ENCODE measurements at regions not wholly inside any gene's neighbourhood (a gene's known extent, or its start where the extent isn't known, plus 50 kb on each side); places are given as distances from the start of the nearest gene placed in this dataset.

DNA sequence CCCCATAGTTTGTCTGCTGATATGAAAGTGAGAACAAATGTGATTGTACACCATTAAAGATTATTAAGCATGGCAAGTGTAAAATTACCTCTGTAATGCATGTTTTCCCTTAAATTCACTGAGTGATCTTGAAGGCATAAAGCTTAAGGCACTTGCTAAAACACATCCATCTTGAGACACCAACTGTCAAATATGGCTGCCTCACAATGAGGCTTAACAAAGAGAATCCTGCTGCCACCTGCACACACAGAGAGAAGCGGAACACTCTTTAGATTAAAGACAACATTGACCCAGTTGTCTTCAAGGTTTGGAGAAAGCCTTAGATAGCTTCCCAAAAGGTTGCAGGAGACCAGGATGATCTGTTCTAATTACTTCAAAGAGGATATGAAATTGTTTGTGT, 803.6 kb upstream of the GYPC start:
- no peak for TF ChIP-seq CTCF (IDR thresholded peaks at IDR 0.05; ENCODE audit: low read depth, low read length, missing input control)
- TF ChIP-seq, protein P1, sequence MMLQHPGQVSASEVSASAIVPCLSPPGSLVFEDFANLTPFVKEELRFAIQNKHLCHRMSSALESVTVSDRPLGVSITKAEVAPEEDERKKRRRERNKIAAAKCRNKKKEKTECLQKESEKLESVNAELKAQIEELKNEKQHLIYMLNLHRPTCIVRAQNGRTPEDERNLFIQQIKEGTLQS (IDR thresholded peaks at IDR 0.05): no peak
- TF ChIP-seq YY1 (IDR thresholded peaks at IDR 0.05): no peak
- TF ChIP-seq SP1 (IDR thresholded peaks at IDR 0.05): no peak
- TF ChIP-seq RXRA (IDR thresholded peaks at IDR 0.05): no peak
- TF ChIP-seq, protein P2, sequence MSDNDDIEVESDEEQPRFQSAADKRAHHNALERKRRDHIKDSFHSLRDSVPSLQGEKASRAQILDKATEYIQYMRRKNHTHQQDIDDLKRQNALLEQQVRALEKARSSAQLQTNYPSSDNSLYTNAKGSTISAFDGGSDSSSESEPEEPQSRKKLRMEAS (IDR thresholded peaks at IDR 0.05): no peak
- TF ChIP-seq, protein P3, sequence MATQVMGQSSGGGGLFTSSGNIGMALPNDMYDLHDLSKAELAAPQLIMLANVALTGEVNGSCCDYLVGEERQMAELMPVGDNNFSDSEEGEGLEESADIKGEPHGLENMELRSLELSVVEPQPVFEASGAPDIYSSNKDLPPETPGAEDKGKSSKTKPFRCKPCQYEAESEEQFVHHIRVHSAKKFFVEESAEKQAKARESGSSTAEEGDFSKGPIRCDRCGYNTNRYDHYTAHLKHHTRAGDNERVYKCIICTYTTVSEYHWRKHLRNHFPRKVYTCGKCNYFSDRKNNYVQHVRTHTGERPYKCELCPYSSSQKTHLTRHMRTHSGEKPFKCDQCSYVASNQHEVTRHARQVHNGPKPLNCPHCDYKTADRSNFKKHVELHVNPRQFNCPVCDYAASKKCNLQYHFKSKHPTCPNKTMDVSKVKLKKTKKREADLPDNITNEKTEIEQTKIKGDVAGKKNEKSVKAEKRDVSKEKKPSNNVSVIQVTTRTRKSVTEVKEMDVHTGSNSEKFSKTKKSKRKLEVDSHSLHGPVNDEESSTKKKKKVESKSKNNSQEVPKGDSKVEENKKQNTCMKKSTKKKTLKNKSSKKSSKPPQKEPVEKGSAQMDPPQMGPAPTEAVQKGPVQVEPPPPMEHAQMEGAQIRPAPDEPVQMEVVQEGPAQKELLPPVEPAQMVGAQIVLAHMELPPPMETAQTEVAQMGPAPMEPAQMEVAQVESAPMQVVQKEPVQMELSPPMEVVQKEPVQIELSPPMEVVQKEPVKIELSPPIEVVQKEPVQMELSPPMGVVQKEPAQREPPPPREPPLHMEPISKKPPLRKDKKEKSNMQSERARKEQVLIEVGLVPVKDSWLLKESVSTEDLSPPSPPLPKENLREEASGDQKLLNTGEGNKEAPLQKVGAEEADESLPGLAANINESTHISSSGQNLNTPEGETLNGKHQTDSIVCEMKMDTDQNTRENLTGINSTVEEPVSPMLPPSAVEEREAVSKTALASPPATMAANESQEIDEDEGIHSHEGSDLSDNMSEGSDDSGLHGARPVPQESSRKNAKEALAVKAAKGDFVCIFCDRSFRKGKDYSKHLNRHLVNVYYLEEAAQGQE (IDR thresholded peaks at IDR 0.05): no peak
- TF ChIP-seq ZBTB33 (IDR thresholded peaks at IDR 0.05): no peak
- no peak for TF ChIP-seq FOXA1 (IDR thresholded peaks at IDR 0.05)
- no peak for TF ChIP-seq EGR1 (IDR thresholded peaks at IDR 0.05; ENCODE audit: low read depth in 2 of 2)
- no peak for TF ChIP-seq GABPA (IDR thresholded peaks at IDR 0.05 in 1 of 2, conservative IDR thresholded peaks at IDR 0.05 in 1 of 2)
- TF ChIP-seq TAF1 (conservative IDR thresholded peaks at IDR 0.05): no peak
- no peak for TF ChIP-seq JUND (IDR thresholded peaks at IDR 0.05)
- no peak for TF ChIP-seq RAD21 (IDR thresholded peaks at IDR 0.05)
